HG02763 (cell line): ENCODE measurements at regions not wholly inside any gene's neighbourhood (a gene's known extent, or its start where the extent isn't known, plus 50 kb on each side); places are given as distances from the start of the nearest gene placed in this dataset.

ENCODE experiments used
- ATAC-seq: cut with Tn5 transposase; IDR thresholded peaks from one replicate; pipeline ENCODE4 v1.9.1; 2021; ENCODE audit warnings: mild to moderate bottlenecking, moderate library complexity; ENCODE audit not compliant: unreplicated experiment

DNA sequence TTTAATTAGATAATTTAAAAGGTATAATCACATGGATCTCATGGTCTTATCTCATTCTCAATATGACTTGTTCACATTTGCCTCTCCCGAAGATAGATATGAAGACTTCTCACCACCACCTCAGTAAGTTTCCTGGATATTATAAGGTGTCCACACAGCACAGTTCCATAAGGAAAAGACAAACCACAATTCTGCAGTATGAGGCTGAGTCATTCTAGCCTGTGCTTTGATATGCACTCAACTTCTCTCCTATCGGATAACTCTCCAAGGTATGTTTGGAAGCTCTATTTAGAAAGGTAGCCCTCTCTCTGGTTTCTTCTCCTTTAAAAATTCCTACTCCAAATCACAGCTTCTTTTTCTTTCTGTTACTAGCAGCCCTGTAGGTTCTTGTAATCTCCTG lies 612.8 kb downstream of the ZPLD1 start:
- no peak for ATAC-seq

DNA sequence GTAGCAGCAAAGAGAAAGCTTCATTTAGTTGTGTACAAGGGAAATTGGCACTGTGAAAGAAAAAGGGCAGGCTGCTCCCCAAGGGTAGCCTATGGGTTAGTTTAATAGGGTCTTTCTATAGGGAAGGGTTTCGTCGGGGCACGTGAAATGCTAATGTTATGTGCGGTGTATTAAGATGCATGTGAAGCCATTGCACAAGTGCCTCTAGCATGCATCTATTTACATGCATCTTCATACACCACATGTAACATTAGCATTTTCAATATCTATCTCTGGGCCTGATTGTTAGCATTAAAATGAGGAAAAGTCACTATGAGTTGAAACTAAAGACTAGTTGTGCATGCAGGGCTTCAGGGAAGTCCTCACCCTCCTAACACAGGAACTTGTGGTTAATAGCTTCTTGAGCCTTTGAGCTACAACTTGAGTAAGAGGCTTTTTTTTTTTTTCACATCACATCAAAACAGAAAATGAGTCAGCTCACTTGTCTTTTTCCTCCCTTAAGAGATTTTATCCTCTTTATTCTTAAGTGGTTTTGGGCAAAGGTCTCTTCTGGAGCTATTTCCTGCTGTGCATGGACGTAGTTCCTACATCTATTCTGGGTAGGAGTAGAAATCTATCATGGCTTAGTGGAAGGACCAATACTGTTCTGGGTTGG lies 613.4 kb downstream of the ZPLD1 start:
- peak; percentile 48 for ATAC-seq

DNA sequence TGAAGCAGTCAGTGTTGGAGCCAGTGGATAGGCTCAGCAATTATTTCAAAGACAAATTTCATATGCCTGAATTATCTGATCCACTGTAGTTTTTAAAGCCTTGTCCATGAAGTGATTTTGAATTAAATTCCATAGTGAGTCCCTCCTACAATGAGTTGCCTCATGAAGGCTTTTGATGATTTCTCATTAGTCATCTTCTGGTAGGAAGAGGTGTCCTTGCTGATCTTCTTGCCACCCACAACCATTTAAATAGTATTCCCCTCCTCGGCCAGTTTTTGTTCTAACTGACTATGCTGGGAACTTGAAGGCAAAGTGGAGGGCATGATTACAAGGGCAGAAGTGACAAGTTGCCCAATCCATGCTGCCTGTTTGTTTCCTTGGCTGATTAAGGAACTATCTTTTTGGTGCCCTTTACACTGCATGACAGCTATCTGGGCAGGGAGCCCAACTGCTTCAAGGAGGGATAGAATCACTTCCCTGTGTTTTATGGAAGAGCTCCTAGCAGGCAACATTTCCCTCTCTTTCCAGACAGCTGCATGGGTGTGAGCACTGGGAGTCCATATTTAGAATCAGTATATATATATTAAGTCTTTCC lies 617.5 kb downstream of the ZPLD1 start:
- no peak for ATAC-seq

DNA sequence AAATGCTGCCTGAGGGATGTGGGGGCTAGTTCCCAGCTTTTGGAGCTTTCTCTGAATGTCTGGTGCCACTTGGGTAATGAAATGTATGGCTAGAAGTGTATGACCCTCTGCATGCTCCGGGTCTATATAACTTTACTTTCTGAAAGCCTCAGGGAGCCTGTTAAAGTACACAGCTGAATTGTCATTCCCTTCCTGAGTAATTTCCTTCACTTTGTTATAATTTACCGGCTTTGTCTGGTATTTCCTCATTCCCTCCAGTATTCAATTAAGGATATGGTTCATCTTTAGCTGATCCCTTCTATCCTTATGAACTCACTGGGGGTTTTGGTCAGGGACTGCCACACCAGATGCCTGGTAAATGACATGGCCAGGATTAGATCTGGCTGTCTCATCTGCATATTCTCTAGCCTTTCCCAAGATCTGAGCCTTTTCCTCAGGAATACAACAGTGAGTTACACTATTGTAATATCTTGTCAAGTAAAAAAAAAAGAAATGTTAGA lies 620.3 kb downstream of the ZPLD1 start:
- no peak for ATAC-seq

DNA sequence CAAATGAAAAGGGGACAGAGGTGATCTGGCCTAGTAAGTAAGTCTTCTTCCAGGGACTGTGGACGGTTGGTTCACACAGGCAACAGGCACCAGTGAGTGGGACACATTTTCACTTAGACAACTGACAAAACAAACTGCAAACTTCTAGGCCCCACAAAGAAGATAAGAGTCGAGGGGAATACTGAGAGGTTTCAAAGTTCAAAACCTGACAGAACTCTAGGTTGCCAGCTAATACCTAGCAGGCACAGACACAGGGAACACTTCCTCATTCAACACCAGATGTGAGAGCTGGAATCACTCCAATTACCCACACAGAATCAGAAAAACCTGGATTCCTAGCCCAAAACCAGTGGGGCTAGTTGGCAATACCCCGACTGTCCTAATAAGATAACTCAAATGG lies 621.7 kb downstream of the ZPLD1 start:
- no peak for ATAC-seq

DNA sequence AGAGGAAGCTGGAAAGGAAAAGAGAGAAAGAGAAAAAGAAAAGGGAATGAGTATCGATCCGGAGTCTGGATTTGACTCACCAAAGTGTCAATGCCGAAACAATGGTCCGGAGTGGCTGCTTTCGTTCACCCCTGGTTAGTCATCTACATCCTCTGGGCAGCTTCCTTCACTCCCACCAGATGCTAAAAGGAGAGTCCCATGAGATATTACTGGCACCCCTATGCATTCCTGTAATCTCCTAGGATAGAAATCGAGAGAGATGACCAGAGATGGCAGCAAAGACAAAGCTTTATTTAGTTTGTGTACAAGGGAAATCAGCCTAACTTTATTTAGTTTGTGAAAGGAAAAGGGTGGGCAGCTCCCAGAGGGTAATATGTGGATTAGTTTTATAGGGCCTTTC lies 622.2 kb downstream of the ZPLD1 start:
- ATAC-seq = no peak

DNA sequence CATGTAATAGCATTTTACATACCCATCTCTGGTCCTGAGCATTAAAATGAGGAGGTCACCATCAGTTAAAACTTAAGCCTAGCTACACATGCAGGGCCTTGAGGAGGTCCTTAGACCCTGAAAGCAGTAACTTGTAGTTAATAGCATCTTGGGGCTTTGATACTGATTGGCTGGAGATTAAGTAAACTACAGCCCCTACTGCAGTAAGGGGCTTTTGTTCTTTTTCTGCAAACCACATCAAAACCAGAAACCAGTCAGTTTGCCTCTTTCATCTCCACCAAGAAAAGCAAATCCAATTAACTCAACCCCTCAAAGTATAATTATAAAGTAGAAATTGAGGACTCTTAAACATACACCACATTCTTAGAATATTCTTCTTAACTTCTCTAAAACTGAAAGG lies 622.7 kb downstream of the ZPLD1 start:
- ATAC-seq = no peak

DNA sequence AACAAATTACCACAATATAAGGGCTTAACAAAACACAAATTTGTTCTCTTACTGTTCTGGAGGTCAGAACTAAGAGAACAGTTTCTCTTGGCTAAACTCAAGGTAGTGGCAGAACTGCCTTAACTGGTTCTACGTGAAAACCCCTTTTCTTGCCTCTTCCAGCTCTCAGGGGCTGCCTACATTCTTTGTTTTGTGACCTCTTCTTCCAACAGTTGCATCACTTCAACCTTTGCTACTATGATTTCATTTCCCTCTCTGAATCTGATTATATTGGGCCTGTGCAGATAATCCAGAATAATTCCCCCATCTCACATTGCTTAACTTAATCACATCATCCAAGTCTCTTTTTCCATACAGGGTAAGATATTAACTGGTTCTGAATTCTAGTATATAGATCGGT lies 624.6 kb downstream of the ZPLD1 start:
- ATAC-seq = no peak

DNA sequence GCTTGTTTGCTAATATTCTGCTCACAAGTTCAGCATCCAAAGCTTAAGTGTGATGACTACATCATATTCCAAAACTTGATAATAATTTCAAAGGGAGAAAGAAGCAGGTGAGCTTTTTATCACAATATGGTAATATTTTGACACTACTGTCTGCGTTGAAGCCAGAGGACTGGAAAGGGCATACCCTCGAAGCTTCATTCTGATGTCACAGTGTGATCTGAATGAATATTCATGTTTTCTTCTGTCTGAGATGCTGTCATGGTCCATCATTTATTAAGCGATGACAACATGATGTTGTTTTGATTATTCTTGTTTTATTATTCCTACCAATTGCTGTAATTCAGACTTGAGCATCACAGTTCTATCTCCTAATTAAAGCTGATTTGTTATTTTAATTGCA lies 625.4 kb downstream of the ZPLD1 start:
- ATAC-seq = no peak

DNA sequence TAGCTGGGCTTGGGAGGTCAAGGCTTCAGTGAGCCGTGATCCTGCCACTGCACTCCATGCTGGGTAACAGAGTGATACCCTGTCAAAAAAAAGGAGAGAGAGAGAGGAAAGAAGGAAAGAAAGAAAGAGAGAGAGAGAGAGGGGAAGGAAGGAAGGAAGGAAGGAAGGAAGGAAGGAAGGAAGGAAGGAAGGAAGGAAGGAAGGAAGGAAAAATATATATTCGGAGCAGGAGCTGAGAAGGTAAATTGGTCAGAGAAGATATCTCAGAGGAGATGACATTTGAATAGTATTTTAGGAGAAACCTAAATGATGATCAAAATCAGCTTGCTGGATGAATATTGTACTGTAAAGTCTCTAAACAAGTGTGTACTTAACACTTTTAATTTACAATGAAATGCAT lies 633.1 kb downstream of the ZPLD1 start:
- no peak for ATAC-seq

DNA sequence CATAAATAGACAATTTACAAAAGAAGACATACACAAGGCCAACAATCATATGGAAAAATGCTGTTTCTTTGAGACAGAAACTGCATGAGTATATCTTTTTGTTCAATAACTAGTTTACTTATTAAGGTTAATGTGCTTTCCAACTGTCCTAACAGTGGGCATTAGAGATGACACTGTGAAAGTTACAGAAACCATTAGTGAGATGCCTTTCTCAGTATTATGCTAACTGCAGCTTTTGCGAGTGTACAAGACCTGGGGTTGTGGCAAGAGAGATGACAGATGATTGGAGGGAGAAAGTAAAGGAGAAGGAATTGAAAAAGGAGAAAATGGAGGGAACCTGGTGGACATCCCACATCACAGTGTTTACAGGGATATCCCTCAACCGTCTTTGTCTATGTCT lies 640.5 kb downstream of the ZPLD1 start:
- no peak for ATAC-seq

DNA sequence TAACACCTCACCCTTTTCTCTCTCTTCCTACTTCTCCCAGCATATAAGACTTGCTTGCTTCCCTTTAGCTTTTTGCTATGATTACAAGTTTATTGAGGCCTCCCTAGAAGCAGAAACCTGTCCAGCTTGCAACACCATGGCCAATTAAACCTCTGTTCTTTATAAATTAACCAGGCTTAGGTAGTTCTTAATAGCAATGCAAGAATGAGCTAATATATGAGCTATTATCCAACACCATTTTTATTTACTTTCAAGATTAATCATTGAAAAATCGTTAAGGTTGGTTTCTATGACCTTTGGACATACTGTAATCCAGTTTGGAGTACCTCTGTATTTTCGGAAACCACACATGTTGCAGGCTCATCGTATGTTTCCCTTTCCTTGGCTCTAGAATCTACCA lies 643.1 kb downstream of the ZPLD1 start:
- no peak for ATAC-seq

DNA sequence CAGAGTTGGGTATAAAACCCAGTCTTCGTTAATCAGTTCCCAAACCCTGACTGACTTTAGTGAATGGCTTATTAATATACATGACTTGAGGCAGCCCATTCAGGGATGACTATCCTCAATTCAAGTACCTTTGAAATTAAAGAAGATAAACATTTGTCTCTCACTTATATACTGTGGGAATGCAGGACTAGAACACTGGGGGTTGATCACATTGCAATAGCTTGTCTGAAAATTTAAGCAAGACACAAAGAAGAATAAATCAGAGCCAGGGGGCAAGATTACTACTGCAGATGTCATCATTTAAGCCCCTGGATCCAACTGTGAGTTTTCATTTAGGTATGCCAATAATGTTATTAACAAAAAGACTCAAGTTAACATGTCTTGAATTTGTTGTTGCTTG lies 647.7 kb downstream of the ZPLD1 start:
- ATAC-seq = no peak

DNA sequence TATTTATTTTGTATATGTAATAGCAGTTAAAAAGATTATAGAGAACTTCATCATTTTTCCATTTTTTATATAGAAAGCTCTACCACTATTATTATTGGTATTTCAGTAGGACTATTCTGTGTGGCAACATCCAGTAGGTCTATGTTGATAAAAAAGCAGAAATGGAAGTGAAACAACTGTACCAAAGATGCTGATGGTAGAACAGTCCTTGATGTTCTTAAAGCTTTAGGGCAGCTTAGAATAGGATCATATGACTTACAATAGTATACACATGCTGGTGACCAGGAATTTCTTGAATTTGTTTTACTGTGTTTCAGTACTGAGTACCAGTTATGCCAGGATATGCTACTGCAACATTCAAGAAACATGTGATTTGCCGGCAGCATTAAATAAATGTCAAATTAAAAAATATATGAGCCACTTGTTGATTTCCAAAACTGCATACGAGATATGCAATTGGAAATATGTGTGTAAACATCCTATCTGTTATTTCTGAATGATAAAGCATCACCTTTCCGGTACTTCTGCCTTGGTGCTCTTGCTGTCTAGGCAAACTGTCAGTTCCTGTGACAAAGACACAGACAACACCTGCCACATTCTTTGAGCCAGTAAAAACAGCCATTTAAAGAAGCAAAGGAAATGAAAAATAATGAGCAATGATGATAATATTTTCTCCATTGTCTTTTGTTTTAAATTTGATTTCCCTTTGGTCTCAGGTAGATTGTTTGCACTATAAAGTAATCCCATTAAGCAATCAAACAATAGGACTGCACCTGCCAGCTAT lies 649.2 kb downstream of the ZPLD1 start:
- no peak for ATAC-seq

DNA sequence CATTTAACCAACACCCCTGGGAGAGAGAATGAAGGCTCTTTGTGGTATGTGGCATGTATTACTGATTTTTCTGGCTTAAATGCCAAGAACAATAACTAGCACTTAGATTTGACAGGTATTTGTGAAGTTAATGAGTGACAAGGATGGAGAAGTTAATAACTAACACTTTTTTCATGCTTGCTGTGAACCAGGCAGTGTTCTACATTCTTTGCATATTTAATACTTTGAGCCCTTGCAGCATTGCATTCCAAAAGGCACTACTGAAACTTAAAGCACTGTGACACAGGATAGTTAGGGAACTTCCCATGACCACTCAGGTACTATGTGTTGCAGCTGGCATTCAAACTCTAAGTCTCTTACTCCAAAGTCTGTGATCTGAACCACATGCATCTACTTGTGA lies 650.6 kb downstream of the ZPLD1 start:
- peak; percentile 79 for ATAC-seq

DNA sequence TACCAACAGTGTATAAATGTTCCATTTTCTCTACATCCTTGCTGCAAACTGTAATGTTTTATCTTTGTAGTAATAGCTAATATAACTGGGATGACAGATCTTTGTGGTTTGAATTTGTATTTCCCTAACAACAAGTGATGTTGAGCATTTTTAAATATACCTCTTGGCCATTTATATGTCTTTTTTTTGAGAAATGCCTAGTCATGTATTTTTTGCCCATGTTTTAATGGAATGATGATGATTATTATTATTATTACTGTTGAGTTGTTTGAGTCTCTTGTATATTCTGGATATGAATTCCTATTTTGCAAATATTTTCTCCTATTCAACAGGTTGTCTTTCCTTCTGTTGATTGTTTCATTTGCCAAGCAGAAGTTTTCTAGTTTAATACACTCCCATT lies 654.9 kb downstream of the ZPLD1 start:
- no peak for ATAC-seq

DNA sequence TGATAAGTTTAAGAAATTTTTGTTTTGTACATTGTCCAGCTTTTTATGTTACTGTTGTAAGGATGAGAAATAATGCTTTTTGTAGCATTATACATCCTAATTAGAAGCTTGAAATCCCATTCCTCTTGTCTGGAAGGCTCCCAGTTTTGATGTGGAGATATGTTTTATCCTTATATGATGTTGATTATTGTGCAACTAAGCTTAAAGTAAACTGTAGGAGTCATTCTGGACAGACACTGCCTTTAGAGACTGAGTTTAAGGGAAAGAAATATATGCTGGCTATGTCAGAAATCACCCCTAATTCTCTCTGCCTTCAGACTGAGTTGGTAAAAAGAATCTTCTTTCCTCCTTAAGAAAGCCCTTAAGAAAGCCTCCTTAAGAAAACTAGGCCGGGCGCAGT lies 670.4 kb downstream of the ZPLD1 start:
- no peak for ATAC-seq

DNA sequence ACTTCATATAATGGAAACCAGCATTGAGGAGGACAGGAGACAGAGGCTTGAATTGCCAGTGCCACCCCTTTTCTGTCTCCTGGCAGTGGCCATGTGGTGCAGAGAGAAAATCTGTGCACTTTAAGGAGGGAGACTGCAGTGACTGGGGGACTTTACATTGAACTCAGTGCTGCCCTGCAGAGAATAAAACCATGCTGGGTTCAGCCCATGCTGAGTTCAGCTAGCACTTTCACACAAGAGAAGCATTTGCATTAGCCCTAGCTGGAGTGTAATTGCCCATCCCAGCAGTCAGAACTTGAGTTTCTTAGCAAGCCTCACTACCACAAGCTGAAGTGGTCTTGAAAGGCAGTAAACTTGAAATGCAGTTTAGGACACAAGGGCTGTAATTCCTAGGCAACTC lies 677.5 kb downstream of the ZPLD1 start:
- ATAC-seq = no peak

DNA sequence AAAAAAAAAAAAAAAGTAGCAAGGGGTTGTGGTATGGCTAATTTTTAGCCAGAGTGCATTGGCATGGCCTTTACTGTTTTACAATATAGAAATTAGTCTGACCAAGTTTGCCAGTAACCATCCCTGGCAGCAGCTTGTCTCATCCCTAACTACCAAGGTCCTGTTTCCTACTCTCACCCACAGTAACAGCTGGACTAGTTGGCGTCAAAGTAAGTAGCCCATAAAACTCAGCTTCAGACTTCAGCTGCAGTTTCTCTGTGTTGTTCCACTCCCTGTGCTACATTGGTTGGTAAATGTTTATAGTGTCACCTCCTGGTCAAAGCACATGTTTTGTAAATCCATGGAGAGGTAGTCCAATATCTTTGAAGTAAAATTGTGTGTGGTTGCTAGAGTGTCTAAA lies 691.3 kb downstream of the ZPLD1 start:
- no peak for ATAC-seq

DNA sequence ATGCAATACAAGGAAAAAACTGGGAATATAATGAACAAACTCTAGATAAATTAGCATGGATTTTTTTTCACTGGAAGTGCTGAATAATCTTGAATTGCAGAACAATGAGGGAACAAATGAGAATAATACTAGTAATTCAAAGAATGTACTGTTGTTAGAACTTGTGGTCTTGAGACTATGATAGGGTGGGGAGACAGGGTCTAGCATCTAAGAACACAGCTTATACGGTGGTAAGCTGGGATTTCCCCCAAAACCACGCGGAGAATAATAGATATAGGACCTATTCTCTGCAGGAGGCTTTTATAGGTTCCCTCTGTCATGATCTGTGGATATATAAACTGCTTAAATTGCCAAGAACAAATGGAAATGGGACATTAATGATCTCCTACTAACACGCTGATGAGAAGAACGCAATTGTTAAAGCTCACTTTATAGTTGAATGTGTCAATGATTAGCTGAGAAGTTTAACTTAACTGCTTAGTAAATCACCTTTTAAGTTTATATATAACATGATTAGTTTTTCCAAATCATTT lies 692.3 kb downstream of the ZPLD1 start:
- ATAC-seq = peak; percentile 32

DNA sequence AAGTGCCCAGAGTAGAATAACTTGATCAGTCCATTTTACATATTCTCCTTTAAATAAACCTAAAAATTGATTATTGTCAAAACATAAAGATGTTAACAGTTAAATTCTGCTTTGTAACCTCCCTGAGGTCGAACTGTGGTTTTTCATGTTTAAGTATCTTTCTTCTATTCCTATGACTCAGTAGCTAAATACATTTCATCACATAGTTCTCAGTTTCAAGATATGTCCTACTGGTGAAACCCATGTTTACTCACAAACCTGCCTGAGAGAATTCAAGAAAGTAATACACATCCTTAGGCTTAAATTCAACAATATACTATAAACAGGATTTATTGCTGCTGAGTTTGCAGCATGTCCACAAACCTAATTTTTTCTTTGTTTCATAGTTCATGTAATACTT lies 692.9 kb downstream of the ZPLD1 start:
- peak; percentile 81 for ATAC-seq
